NCI-H1105 treated with DMSO at 0.1 percent for 48 hours (cell line): ENCODE measurements at regions not wholly inside any gene's neighbourhood (a gene's known extent, or its start where the extent isn't known, plus 50 kb on each side); places are given as distances from the start of the nearest gene placed in this dataset.

Experiments used
- DNase-seq: peaks from one replicate; lab custom pipeline; 2025; lab: John Stamatoyannopoulos, UW

GRCh38 chr5:44868541-44868940, 59.8 kb downstream of the MRPS30 start:
- DNase-seq: no peak

DNA sequence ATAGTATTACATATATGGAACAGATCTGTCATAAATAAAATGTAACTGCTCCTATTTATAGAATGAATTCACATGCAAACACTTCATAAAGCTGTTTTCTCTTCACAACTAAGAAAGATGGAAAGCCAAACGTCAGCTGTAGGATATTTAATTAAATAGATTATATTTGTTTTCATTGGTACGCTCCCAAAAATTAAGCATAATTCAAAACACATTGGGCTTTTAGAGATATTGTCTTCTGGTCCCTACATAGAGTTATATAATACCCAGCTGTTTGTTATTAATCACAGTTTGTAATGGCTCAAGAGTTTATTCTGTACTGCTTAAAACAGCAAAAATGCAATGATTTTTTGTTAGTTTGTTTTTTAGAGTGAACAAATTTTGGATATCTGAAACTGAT, 61.2 kb downstream of the MRPS30 start:
- no peak for DNase-seq

- no peak for DNase-seq
These were observed 61.7 kb downstream of the MRPS30 start for GRCh38 chr5:44870430-44870829.

DNA sequence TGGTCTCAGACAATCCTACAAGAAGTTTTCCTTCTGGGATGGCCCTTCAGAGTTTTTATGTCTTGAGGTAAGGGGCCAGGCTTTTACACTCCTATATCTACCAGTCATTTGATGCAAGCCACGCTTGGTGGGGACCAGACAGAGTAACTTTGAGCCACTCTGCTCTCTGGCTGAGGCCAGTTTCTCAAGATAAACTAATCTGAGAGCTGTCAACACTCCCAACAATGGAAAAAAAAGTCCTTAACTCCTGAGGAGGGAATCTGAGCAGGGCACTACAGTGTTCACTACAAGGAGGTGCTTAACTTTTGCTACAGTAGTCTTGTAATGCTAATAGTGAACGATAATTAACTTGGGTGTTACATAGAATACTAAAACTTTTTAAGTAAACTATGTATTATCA, 62.7 kb downstream of the MRPS30 start:
- no peak for DNase-seq

GRCh38 chr5:44875661-44876605, 67.2 kb downstream of the MRPS30 start:
- DNase-seq: no peak

GRCh38 chr5:44881266-44881665, 72.5 kb downstream of the MRPS30 start:
- no peak for DNase-seq

DNA sequence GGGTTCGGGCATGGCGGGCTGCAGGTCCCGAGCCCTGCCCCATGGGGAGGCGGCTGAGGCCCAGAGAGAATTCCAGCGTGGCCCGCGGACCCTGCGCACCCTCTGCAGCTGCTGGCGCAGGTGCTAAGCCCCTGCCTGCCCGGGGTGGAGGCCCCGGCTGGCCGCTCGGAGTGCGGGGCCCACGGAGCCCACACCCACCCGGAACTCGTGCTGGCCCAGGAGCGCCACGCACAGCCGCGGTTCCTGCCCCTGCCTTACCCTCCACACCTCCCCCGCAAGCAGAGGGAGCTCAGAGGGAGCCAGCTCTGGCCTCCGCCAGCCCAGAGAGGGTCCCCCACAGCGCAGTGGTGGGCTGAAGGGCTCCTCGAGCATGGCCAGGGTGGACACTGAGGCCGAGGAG, 75.3 kb downstream of the MRPS30 start:
- no peak for DNase-seq

- DNase-seq: no peak
These were observed 77.2 kb downstream of the MRPS30 start for GRCh38 chr5:44885903-44886302.

GRCh38 chr5:44887722-44888121, 79.0 kb downstream of the MRPS30 start:
- no peak for DNase-seq

DNA sequence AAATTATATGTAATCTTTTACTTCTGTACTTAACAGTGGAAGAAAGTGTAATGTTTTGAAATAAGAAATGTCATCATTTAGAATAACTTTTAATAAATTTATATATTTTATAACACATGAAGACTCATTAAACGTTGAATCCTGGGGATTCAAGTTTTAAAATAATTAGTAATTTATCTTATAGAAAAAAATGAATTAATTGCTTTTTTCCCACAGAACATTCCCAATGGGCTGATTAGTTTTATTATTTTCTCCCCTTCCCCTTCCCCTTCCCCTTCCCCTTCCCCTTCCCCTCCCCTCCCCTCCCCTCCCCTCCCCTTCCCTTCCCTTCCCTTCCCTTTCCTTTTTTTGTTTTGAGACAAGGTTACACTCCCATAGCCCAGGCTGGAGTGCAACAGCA, 79.7 kb downstream of the MRPS30 start:
- DNase-seq: no peak

DNA sequence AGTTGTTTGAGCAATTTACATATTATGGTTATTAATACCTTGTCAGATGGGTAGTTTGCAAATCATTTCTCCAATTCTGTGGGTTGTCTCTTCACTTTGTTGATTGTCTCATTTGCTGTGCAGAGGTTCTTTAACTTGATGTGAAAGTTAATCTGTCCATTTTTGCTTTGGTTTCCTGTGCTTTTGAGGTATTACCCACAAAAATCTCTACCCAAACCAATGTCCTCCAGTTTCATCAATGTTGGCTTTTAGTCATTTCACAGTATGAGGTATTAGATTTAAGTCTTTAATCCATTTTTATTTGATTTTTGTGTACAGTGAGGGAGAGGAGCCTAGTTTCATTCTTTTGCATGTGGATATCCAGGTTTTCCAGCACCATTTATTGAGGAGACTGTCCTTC, 82.4 kb downstream of the MRPS30 start:
- DNase-seq: no peak

DNA sequence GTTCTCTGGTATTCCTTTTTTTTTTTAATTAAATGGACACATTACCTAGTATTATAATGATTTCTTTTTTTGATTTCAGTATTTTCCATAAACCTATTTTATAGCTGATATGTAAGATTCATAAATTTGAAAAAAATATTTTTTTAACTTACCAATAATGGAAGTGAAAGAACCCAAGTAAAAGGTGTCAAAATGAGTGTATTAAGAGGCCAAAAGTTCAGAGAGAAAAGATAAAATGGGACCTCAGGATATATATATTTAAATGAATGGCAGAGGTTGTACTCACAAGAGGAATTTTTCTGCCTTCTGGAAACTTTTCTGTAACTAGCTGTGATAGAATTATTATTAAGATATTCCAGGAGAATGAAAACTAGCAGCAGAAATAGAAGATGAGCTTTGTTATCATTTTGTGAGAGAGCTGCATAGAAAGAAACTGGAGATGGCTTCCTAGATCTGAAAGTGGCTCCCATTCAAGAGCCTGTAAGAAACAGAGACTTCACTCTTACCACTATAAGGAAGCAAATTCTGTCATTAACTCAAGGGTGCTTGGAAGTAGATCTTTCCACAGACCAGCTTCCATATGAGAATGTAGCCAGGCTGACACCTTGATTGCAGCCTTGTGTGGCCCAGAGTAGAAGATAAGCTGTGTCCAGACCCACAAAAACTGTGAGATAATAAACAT, 91.7 kb downstream of the MRPS30 start:
- no peak for DNase-seq

GRCh38 chr5:44907396-44907795, 98.6 kb downstream of the MRPS30 start:
- DNase-seq: no peak

GRCh38 chr5:44909004-44909403, 100.3 kb downstream of the MRPS30 start:
- no peak for DNase-seq

DNA sequence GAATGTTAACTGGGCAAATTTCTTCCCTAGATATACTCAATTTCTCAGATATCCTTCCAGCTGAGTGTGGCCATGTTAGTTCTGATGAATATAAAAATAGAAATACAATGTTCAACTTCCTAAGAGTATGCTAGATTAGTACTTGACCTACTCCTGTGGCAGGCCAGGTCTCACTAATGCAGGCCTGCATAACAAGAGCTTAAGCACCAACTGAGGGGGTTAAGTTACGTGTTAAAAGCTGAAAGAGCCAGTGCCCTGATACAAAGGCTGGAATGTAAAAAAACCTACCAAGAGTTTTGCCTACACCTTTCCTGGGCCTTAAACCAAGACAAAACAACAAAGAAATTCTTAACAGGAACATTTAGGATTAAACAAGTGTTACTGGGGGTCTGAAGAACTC, 102.8 kb downstream of the MRPS30 start:
- DNase-seq: no peak

DNA sequence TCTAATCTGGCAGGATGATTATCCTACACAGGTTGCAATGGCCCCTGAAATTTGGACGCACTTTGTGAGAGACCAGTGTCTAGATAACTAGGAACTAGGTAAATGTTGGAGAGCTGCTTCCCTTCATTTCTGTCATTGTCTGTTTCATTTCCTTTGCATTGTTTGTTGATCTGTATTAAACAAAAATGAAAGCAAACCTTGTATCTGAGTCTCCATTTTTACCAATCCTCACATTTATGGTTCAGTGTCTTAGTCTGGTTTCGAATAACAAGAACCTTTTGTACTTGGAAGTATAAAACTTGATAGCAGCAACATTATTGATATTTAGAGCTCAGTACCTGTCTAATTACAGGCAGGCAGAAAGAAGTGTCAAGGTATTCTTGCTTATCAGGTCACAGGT, 105.5 kb downstream of the MRPS30 start:
- no peak for DNase-seq

DNA sequence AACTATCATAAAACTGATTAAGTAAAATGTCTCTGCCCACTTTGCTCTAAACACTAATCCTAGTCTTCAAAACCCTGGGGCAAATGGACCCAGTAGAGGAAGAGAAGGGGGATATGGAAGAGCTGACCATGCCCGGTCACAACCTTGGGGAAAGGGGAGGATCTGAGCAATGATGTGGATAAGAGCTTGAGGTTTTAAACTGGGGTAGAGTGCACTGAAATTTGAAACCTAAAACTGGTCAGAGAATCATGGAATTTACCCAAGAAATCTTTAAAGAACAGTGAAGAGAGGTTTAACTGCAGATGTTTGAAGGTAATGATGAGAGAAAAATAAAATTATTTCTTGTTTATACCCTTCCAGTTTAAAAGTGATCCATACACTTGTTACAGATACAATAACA, 110.8 kb downstream of the MRPS30 start:
- no peak for DNase-seq

GRCh38 chr5:44927115-44927733, 118.5 kb downstream of the MRPS30 start:
- no peak for DNase-seq

GRCh38 chr5:44932922-44933585, 124.3 kb downstream of the MRPS30 start:
- DNase-seq: no peak

DNA sequence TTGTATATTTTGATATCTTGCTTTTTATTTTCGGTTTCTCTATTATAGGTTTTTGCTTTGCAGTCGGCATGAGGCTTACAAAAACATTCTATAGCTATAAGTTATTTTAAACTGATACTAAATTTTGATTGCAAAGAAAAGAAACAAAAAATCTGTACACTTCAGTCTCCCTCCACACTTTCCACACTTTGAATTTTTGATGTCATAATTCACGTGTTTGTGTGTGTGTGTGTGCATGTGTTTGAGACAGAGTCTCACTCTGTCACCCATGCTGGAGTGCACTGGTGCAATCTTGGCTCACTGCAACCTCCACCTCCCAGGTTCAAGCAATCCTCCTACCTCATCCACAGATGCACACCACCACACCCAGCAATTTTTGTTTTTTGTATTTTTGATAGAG, 124.9 kb downstream of the MRPS30 start:
- no peak for DNase-seq

GRCh38 chr5:44935262-44935661, 126.5 kb downstream of the MRPS30 start:
- no peak for DNase-seq

- no peak for DNase-seq
These were observed 127.1 kb downstream of the MRPS30 start for GRCh38 chr5:44935871-44936270.
